ENCODE measurements at regions not wholly inside any gene's neighbourhood (a gene's known extent, or its start where the extent isn't known, plus 50 kb on each side); places are given as distances from the start of the nearest gene placed in this dataset.

- TF ChIP-seq POLR2AphosphoS5 (IDR thresholded peaks at IDR 0.05; ENCODE audit: borderline replicate concordance, low read depth, low read length) (no peak), EZH2 (IDR thresholded peaks at IDR 0.05) (no peak), FOXP2 (optimal IDR thresholded peaks at IDR 0.05; ENCODE audit: control extremely low read depth, extremely low read length, insufficient read depth) (no peak)
Measured at GRCh38 chr5:167440846-167441245, 850.6 kb upstream of the WWC1 start.
